Activated naive CD8-positive, alpha-beta T cell treated with anti-CD3 and anti-CD28 coated beads, Interleukin-2, amount 10 ng/mL, durations not matched to agents 7 days and 5 days (primary cell): ENCODE measurements at regions not wholly inside any gene's neighbourhood (a gene's known extent, or its start where the extent isn't known, plus 50 kb on each side); places are given as distances from the start of the nearest gene placed in this dataset.
"Not testable (repeated sequence)": the region's sequence is repeated elsewhere in the genome, so short reads cannot be mapped to it uniquely, and the experiment has no call there.

Source experiments
- ATAC-seq: fragments of 150-1000 bp; cut with Tn5 transposase; one replicate; pipeline ENCODE4 v1.10.0; 2021; ENCODE audit warnings: low read depth, moderate library complexity
- POLR2A ChIA-PET: fragments of 350-600 bp; sonication (Branson Sonifier 250); formaldehyde crosslinking; loops from one replicate; lab custom pipeline; 2021; ENCODE audit warnings: antibody characterized with exemption; lab: Charles Lee
- DNase-seq: peaks from one replicate; pipeline ENCODE4 v3.0.0; 2021
- H3K27ac Mint-ChIP-seq: one replicate; pipeline ENCODE4 v1.8.0; 2022; ENCODE audit warnings: mild to moderate bottlenecking, mixed read lengths
- H3K27me3 Mint-ChIP-seq: one replicate; pipeline ENCODE4 v1.8.0; 2022; ENCODE audit warnings: mild to moderate bottlenecking, moderate library complexity, mixed read lengths
- H3K36me3 Mint-ChIP-seq: one replicate; pipeline ENCODE4 v1.8.0; 2021; ENCODE audit warnings: mild to moderate bottlenecking, mixed read lengths
- H3K4me1 Mint-ChIP-seq: one replicate; pipeline ENCODE4 v1.8.0; 2021; ENCODE audit warnings: mixed read lengths
- H3K4me3 Mint-ChIP-seq: one replicate; pipeline ENCODE4 v1.8.0; 2022; ENCODE audit warnings: mild to moderate bottlenecking, moderate library complexity, mixed read lengths
- H3K9me3 Mint-ChIP-seq: one replicate; pipeline ENCODE4 v1.8.0; 2021; ENCODE audit warnings: mixed read lengths

GRCh38 chr2:4814137-4814536 lies 878.0 kb upstream of the SOX11 start:
- ATAC-seq, DNase-seq, H3K36me3 Mint-ChIP-seq, H3K27ac Mint-ChIP-seq, H3K4me3 Mint-ChIP-seq, H3K27me3 Mint-ChIP-seq, H3K4me1 Mint-ChIP-seq, POLR2A ChIA-PET: not testable (repeated sequence)
- peaks cover 13% of the 10 kb centered on the region for H3K9me3 Mint-ChIP-seq

DNA sequence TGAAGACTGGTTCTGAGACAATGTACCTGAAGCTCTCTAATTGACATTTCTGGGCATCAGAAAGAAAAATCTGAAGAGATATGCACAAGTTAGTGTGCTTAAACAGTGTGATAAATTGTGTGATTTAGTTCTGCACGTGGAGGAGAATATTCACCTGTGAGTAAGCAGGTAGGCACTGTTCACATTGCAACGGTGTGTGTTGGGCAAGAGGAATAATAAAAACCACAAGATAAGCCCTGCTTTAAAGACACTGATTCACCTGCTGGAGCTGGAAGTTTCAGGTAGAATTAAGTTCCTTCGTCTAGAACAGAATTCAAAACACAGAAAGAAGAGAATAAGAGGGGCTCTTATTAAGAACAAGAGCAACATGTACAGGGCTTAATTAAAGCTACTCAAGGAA lies 864.3 kb upstream of the SOX11 start:
- H3K36me3 Mint-ChIP-seq: no peaks in the 10 kb centered on the region
- DNase-seq: no peak
- POLR2A ChIA-PET: no interaction called here
- H3K9me3 Mint-ChIP-seq: peaks cover 5% of the 10 kb centered on the region
- H3K27me3 Mint-ChIP-seq: no peaks in the 10 kb centered on the region
- no peak overlapping the region for H3K4me3 Mint-ChIP-seq
- H3K4me1 Mint-ChIP-seq: no peaks in the 10 kb centered on the region
- no peak overlapping the region for H3K27ac Mint-ChIP-seq
- ATAC-seq: no peak

- POLR2A ChIA-PET: no interaction called here
- no peaks in the 10 kb centered on the region for H3K36me3 Mint-ChIP-seq
- no peak for ATAC-seq
Observed at GRCh38 chr2:4828682-4829374, 863.4 kb upstream of the SOX11 start.

GRCh38 chr2:4831751-4832150 lies 860.4 kb upstream of the SOX11 start:
- POLR2A ChIA-PET: no interaction called here
- peaks cover 5% of the 10 kb centered on the region for H3K9me3 Mint-ChIP-seq
- no peaks in the 10 kb centered on the region for H3K27me3 Mint-ChIP-seq
- H3K36me3 Mint-ChIP-seq: no peaks in the 10 kb centered on the region
- no peak overlapping the region for H3K4me3 Mint-ChIP-seq
- H3K4me1 Mint-ChIP-seq: no peaks in the 10 kb centered on the region
- no peak overlapping the region for H3K27ac Mint-ChIP-seq
- no peak for ATAC-seq
- no peak for DNase-seq

More at GRCh38 chr2:4828682-4829374, 863.4 kb upstream of the SOX11 start:
- DNase-seq: no peak
- H3K4me3 Mint-ChIP-seq: no peak overlapping the region
- H3K9me3 Mint-ChIP-seq: peaks cover 5% of the 10 kb centered on the region
- H3K27ac Mint-ChIP-seq: no peak overlapping the region
- H3K4me1 Mint-ChIP-seq: no peaks in the 10 kb centered on the region
- no peaks in the 10 kb centered on the region for H3K27me3 Mint-ChIP-seq

- H3K27me3 Mint-ChIP-seq: no peaks in the 10 kb centered on the region
- H3K4me1 Mint-ChIP-seq: no peaks in the 10 kb centered on the region
- H3K9me3 Mint-ChIP-seq: peaks cover 5% of the 10 kb centered on the region
- H3K4me3 Mint-ChIP-seq: no peak overlapping the region
- no peak overlapping the region for H3K27ac Mint-ChIP-seq
- ATAC-seq (no peak), DNase-seq (no peak)
- POLR2A ChIA-PET: no interaction called here
- no peaks in the 10 kb centered on the region for H3K36me3 Mint-ChIP-seq
Observed at GRCh38 chr2:4832642-4833041, 859.5 kb upstream of the SOX11 start.

GRCh38 chr2:4838626-4839025 lies 853.6 kb upstream of the SOX11 start:
- Mint-ChIP-seq H3K4me1 (no peaks in the 10 kb centered on the region), H3K27ac (no peak overlapping the region), H3K27me3 (no peaks in the 10 kb centered on the region), H3K9me3 (no peaks in the 10 kb centered on the region), H3K36me3 (no peaks in the 10 kb centered on the region), H3K4me3 (no peak overlapping the region)
- ATAC-seq: no peak
- POLR2A ChIA-PET: no interaction called here
- DNase-seq: no peak

GRCh38 chr2:4840791-4841190 lies 851.4 kb upstream of the SOX11 start:
- no peaks in the 10 kb centered on the region for H3K4me1 Mint-ChIP-seq
- no peaks in the 10 kb centered on the region for H3K27me3 Mint-ChIP-seq
- no peaks in the 10 kb centered on the region for H3K36me3 Mint-ChIP-seq
- H3K9me3 Mint-ChIP-seq: peaks cover 4% of the 10 kb centered on the region
- ATAC-seq: no peak
- H3K4me3 Mint-ChIP-seq: no peak overlapping the region
- no peak overlapping the region for H3K27ac Mint-ChIP-seq
- POLR2A ChIA-PET: no interaction called here
- no peak for DNase-seq

- H3K4me3 Mint-ChIP-seq: no peak overlapping the region
- POLR2A ChIA-PET: no interaction called here
- no peaks in the 10 kb centered on the region for H3K36me3 Mint-ChIP-seq
- no peaks in the 10 kb centered on the region for H3K27me3 Mint-ChIP-seq
- H3K27ac Mint-ChIP-seq: no peak overlapping the region
- H3K9me3 Mint-ChIP-seq: peaks cover 4% of the 10 kb centered on the region
- no peak for DNase-seq
- ATAC-seq: no peak
- no peaks in the 10 kb centered on the region for H3K4me1 Mint-ChIP-seq
Observed at GRCh38 chr2:4844881-4845280, 847.3 kb upstream of the SOX11 start.

DNA sequence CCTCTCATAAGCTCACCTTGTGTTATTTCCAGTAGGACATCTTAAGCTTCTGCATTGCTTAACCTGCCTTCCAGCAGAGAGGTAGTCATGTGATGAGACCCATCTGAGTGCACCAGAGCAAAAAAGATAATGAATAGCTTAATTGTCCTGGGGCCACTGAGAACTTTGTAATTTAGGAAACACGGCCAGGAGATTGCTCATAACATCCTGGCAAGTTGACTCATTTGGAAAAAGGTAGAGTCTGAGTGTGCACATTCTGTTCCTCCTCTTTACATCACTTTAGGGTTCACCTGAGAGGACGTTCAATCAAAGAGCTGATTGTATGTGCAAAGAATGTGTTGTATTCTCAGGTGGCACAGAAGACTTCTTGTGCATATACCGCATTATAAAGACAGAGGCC lies 830.2 kb upstream of the SOX11 start:
- no peaks in the 10 kb centered on the region for H3K4me1 Mint-ChIP-seq
- H3K36me3 Mint-ChIP-seq: no peaks in the 10 kb centered on the region
- no peak overlapping the region for H3K4me3 Mint-ChIP-seq
- ATAC-seq (no peak), DNase-seq (no peak)
- H3K27ac Mint-ChIP-seq: no peak overlapping the region
- peaks cover 4% of the 10 kb centered on the region for H3K9me3 Mint-ChIP-seq
- no peaks in the 10 kb centered on the region for H3K27me3 Mint-ChIP-seq
- POLR2A ChIA-PET: no interaction called here

DNA sequence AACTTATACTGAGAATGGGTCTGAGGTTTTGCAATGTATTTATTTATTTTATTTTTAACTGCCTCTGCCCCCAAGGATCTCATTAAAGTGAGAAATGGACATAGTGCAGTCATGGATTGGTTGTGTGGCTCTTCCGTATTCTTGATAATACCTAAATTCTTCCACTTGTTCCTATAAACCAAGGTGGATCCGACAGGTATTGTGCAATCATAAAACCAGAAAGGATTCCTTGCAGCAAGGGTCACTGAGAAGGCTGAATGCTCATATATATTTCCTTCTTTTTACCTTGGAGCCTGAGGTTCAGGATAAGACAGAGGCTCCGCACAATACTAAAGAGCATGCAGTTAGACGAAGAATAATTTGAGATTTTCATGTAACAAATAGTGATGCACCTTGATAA lies 826.0 kb upstream of the SOX11 start:
- no peaks in the 10 kb centered on the region for H3K36me3 Mint-ChIP-seq
- H3K27ac Mint-ChIP-seq: no peak overlapping the region
- DNase-seq: no peak
- H3K9me3 Mint-ChIP-seq: peaks cover 4% of the 10 kb centered on the region
- no peak for ATAC-seq
- POLR2A ChIA-PET: no interaction called here
- no peaks in the 10 kb centered on the region for H3K4me1 Mint-ChIP-seq
- H3K4me3 Mint-ChIP-seq: no peak overlapping the region
- no peaks in the 10 kb centered on the region for H3K27me3 Mint-ChIP-seq

GRCh38 chr2:4868466-4868865 lies 823.7 kb upstream of the SOX11 start:
- Mint-ChIP-seq H3K4me1 (no peaks in the 10 kb centered on the region), H3K27ac (no peak overlapping the region), H3K27me3 (no peaks in the 10 kb centered on the region), H3K4me3 (no peak overlapping the region), H3K9me3 (peaks cover 2% of the 10 kb centered on the region), H3K36me3 (no peaks in the 10 kb centered on the region)
- POLR2A ChIA-PET: no interaction called here
- DNase-seq (no peak), ATAC-seq (no peak)

- no peaks in the 10 kb centered on the region for H3K36me3 Mint-ChIP-seq
- no peak overlapping the region for H3K27ac Mint-ChIP-seq
- no peak overlapping the region for H3K4me3 Mint-ChIP-seq
- no peaks in the 10 kb centered on the region for H3K27me3 Mint-ChIP-seq
- no peaks in the 10 kb centered on the region for H3K4me1 Mint-ChIP-seq
- peaks cover 2% of the 10 kb centered on the region for H3K9me3 Mint-ChIP-seq
- DNase-seq: no peak
- no peak for ATAC-seq
- POLR2A ChIA-PET: no interaction called here
Observed at GRCh38 chr2:4869154-4869553, 823.0 kb upstream of the SOX11 start.

DNA sequence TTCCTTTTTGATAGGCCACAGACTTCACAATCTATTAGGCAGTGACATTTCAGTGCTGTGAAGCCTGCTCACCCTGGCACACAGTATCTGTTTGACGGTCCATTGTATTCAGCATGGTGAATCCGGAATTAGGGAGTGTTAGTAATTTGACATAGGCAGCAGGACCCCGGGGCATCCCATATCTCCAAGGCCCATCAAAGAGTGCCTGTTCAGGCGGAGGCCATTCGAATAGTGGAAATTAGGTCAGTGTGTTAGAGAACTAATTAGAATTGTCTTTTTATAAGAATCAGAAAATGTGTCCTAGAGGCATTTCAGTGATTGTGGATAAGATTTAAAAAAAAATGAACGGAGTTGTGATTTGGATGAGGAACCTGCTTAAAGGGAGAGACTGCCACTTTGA lies 818.8 kb upstream of the SOX11 start:
- H3K4me1 Mint-ChIP-seq: no peaks in the 10 kb centered on the region
- peaks cover 4% of the 10 kb centered on the region for H3K9me3 Mint-ChIP-seq
- H3K4me3 Mint-ChIP-seq: no peak overlapping the region
- H3K27me3 Mint-ChIP-seq: no peaks in the 10 kb centered on the region
- POLR2A ChIA-PET: no interaction called here
- DNase-seq (no peak), ATAC-seq (no peak)
- H3K36me3 Mint-ChIP-seq: no peaks in the 10 kb centered on the region
- H3K27ac Mint-ChIP-seq: no peak overlapping the region

- Mint-ChIP-seq H3K27me3 (no peaks in the 10 kb centered on the region), H3K4me3 (no peak overlapping the region), H3K27ac (no peak overlapping the region), H3K4me1 (no peaks in the 10 kb centered on the region), H3K36me3 (no peaks in the 10 kb centered on the region), H3K9me3 (peaks cover 4% of the 10 kb centered on the region)
- ATAC-seq (no peak), DNase-seq (no peak)
- POLR2A ChIA-PET: no interaction called here
Observed at GRCh38 chr2:4873876-4874593, 818.1 kb upstream of the SOX11 start.
